ENCODE measurements at regions not wholly inside any gene's neighbourhood (a gene's known extent, or its start where the extent isn't known, plus 50 kb on each side); places are given as distances from the start of the nearest gene placed in this dataset.

GRCh38 chr6:62670490-62671223, 384.6 kb upstream of the KHDRBS2 start:
- no peak for DNase-seq (ENCODE audit: low read depth)

- no peak for DNase-seq (ENCODE audit: low read depth)
Measured at GRCh38 chr6:62669831-62670230, 383.8 kb upstream of the KHDRBS2 start.

GRCh38 chr6:62652692-62653328, 366.8 kb upstream of the KHDRBS2 start:
- DNase-seq (ENCODE audit: low read depth), result no peak

- DNase-seq (ENCODE audit: low read depth), result no peak
Measured at GRCh38 chr6:62645274-62645673, 359.2 kb upstream of the KHDRBS2 start.

- DNase-seq (ENCODE audit: low read depth), result no peak
Measured at GRCh38 chr6:62640749-62641148, 354.7 kb upstream of the KHDRBS2 start.

GRCh38 chr6:62626661-62627060, 340.6 kb upstream of the KHDRBS2 start:
- no peak for DNase-seq (ENCODE audit: low read depth)

GRCh38 chr6:62623846-62624532, 338.0 kb upstream of the KHDRBS2 start:
- DNase-seq (ENCODE audit: low read depth), result no peak

GRCh38 chr6:62615366-62616015, 329.5 kb upstream of the KHDRBS2 start:
- DNase-seq (ENCODE audit: low read depth), result no peak

- DNase-seq (ENCODE audit: low read depth), result no peak
Measured at GRCh38 chr6:62614442-62614841, 328.4 kb upstream of the KHDRBS2 start.

GRCh38 chr6:62613928-62614327, 327.9 kb upstream of the KHDRBS2 start:
- no peak for DNase-seq (ENCODE audit: low read depth)

- DNase-seq (ENCODE audit: low read depth), result no peak
Measured at GRCh38 chr6:62612471-62612870, 326.4 kb upstream of the KHDRBS2 start.

- no peak for DNase-seq (ENCODE audit: low read depth)
Measured at GRCh38 chr6:62570372-62570771, 284.3 kb upstream of the KHDRBS2 start.

GRCh38 chr6:62541502-62541901, 255.5 kb upstream of the KHDRBS2 start:
- no peak for DNase-seq (ENCODE audit: low read depth)

- DNase-seq (ENCODE audit: low read depth), result no peak
Measured at GRCh38 chr6:62530985-62531384, 245.0 kb upstream of the KHDRBS2 start.

GRCh38 chr6:62528894-62529526, 243.0 kb upstream of the KHDRBS2 start:
- DNase-seq (ENCODE audit: low read depth), result no peak

- no peak for DNase-seq (ENCODE audit: low read depth)
Measured at GRCh38 chr6:62523630-62524029, 237.6 kb upstream of the KHDRBS2 start.

- DNase-seq (ENCODE audit: low read depth), result no peak
Measured at GRCh38 chr6:62519574-62519973, 233.5 kb upstream of the KHDRBS2 start.

- DNase-seq (ENCODE audit: low read depth), result no peak
Measured at GRCh38 chr6:62516291-62517141, 230.5 kb upstream of the KHDRBS2 start.

GRCh38 chr6:62492192-62492822, 206.3 kb upstream of the KHDRBS2 start:
- DNase-seq (ENCODE audit: low read depth), result no peak

- DNase-seq (ENCODE audit: low read depth), result no peak
Measured at GRCh38 chr6:62480544-62480943, 194.5 kb upstream of the KHDRBS2 start.

Measured in Daoy (cell line).